SK-MEL-5 (cell line): ENCODE measurements at regions not wholly inside any gene's neighbourhood (a gene's known extent, or its start where the extent isn't known, plus 50 kb on each side); places are given as distances from the start of the nearest gene placed in this dataset.

Experiments used
- DNase-seq: peaks from one replicate; pipeline ENCODE4 v3.0.0-alpha.2; 2016; ENCODE audit warnings: low read depth, low spot score
- in situ Hi-C: cut with HindIII; loops from 2 replicates; pipeline ENCODE4 v1.10.0; 2016; ENCODE audit warnings: low sequenced_read_pairs, high pct_unique_total_duplicates, low pct_unique_long_range_greater_than_20kb

GRCh38 chr2:121917143-121917542 is 161.7 kb downstream of the TSN start:
- DNase-seq: no peak
- in situ Hi-C loops: no loop called here

DNA sequence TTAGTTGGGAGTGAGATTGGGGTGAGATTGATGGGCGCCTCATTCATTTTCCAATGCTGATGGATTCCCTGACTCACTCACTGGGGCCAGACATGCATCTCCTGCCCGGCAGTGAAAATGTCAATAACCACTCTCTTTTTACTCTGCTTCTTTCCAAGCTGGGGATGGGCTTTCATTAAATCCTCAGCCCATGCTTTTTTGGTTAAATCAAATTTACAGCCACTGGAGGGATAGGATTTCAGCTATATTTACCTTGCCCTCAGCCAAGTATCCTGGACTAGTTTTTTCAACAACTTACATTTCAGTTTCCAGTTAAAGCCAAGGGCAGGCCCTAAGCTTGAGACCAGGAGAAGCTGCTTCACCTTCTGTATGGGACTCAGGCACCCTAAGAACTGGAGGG is 162.8 kb downstream of the TSN start:
- in situ Hi-C loops: no loop called here
- DNase-seq: no peak

- no peak for DNase-seq
- in situ Hi-C loops: no loop called here
Observed at GRCh38 chr2:121919803-121920202, 164.4 kb downstream of the TSN start.

DNA sequence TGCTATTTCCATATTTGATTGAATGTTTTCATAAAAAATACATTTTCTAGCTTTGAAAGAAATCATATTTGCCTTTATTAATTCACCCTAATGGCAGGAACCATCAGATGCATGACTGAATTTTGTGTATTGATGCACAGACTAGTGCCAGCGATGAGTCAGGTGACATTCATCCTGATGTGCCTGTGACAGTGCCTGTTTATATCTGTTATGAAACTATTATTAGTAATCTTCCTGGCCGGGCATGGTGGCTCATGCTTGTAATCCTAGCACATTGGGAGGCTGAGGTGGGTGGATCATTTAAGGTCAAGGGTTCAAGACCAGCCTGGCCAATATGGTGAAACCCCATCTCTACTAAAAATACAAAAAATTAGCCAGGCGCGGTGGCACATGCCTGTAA is 170.0 kb downstream of the TSN start:
- in situ Hi-C loops: no loop called here
- no peak for DNase-seq

GRCh38 chr2:121943285-121943684 is 187.8 kb downstream of the TSN start:
- in situ Hi-C loops: no loop called here
- DNase-seq: no peak

DNA sequence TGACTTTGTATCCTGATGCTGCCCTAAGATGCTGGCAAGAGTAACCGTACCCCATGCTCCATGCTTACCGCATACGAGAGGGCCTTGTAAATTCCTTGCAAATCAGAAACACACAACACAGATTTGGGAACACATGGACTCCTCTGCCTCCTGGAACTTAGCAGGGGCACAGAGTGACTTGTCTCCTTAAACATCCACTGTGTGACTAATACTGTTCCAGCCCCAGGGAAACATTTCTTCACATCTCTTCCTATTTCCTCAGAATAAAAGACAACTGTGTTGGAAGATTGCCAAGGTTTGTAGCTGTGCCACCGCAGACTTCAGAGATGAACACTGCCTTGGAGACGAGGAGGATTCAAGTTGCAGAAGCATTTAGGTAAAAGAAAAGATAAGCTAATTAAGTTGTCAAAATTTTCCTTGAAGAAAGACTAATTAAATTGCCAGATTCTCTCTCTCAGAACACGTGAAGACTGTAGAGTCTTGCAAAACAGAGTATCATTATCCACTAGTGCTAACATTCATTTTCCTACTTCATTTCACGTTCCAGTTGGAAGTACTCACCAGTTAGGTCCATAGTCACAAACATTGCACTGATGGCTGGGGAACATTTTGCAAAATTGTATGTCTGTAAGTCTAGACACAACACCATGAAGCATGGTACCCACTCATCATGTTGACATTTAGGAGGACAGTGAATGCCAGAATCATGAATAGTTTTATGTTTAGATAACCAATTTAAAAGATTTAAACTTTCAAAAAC is 188.8 kb downstream of the TSN start:
- in situ Hi-C loops: no loop called here
- peak; percentile 68 for DNase-seq

GRCh38 chr2:121947674-121948073 is 192.2 kb downstream of the TSN start:
- DNase-seq: no peak
- in situ Hi-C loops: no loop called here

DNA sequence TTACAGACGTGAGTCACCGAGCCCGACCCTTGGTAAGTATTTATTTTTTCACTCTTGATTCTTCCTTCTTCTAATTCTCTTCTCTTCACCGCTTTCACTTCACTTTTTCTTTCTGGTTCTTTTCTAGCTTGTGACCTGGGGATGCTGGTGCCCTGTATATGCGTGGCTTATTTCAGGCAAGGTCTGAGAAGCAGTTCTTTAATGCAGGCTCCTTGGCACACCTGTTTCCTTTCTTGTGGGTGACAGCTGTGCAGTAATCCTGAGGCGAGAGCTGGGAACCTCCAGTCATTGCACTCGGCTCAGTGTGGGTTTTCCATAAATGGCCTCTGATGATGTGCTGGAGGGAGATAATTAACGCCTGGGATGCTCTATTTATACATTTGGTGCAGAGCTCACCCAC is 193.8 kb downstream of the TSN start:
- in situ Hi-C loops: no loop called here
- no peak for DNase-seq

DNA sequence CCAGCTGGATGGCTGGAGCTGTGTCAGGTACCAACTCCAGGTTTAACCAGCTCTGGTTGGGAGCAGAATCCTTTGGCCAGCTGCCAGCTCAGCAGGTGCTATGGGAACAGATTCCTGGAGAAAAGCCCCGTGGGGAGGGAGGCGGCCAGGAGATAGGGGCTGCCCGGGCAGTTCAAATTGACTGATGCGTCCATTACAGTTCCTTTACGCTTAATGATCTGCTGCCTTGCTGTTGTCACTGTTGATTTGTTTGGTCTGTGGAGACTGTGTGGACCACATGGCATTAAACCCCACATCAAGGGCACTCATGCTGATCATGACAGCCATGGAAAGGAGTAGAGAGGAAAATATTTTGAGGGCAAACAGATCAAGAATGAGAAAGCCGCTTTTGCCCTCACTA is 200.0 kb downstream of the TSN start:
- in situ Hi-C loops: no loop called here
- DNase-seq: no peak

- DNase-seq: no peak
- in situ Hi-C loops: no loop called here
Observed at GRCh38 chr2:121955872-121956271, 200.4 kb downstream of the TSN start.

- in situ Hi-C loops: no loop called here
- DNase-seq: no peak
Observed at GRCh38 chr2:121960251-121960650, 204.8 kb downstream of the TSN start.

- no peak for DNase-seq
- in situ Hi-C loops: no loop called here
Observed at GRCh38 chr2:121961761-121962160, 206.3 kb downstream of the TSN start.

GRCh38 chr2:121965661-121966060 is 210.2 kb downstream of the TSN start:
- in situ Hi-C loops: no loop called here
- no peak for DNase-seq

GRCh38 chr2:121966663-121967062 is 211.2 kb downstream of the TSN start:
- in situ Hi-C loops: no loop called here

GRCh38 chr2:121969166-121969565 is 213.7 kb downstream of the TSN start:
- no peak for DNase-seq
- in situ Hi-C loops: no loop called here

More at GRCh38 chr2:121966663-121967062, 211.2 kb downstream of the TSN start:
- DNase-seq: no peak

- in situ Hi-C loops: no loop called here
Observed at GRCh38 chr2:121969766-121970639, 214.6 kb downstream of the TSN start.

DNA sequence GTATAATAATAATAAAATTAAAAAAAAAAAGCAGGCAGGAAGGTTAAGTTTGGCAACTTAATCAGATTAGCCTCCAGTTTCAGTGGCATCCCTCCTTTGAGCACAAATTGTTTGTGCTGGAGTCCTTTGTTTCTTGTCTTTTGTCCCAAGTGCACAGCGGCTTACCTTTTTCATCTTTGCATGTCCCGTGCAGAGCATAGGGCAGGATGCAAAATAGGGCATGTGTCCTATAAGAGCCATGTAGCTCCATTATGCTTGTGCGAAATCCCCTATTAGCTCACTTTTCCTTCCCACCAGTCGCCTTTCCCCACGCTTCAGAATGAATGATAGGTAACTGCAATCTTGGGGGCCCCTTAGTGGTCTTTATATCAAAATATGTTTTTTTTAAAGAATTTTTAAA is 216.8 kb downstream of the TSN start:
- in situ Hi-C loops: no loop called here
- no peak for DNase-seq

More at GRCh38 chr2:121969766-121970639, 214.6 kb downstream of the TSN start:
- DNase-seq: no peak

DNA sequence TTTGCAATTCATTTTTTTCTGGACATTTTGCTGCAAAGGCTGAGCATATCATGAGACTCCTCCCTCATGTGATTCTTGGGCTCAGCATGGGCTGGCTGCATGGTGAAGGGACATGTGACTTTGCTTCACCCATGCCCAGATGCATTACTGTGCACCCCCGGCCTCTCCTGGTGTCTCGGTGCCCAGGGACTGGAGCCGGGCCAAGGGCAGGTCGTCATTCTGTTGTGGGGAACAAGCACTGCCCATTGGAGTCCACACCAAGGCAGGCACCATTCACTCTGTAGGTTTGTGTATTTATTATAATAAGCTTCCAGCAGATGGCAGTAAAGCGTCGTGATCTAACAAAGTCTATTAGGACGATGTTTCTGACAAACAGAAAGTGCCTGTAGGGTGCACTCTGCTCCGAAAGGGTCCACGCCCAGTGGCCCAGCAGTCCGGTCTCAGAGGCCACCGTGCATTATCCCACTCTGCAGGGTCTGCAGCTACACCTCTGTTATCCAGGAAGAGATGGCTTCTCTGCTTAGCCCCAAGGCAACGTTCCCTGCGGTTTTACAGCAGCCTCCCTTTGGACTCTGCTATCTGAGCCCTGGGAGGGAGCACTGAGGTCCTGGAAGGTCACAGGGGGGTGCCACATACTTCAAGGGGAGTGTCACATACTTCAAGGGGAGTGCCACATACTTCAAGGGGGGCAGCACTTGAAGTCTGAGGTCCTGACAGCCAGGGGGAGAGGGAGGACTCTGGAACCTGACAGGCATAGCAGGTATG is 219.6 kb downstream of the TSN start:
- DNase-seq: peak; percentile 94
- in situ Hi-C loops: no loop called here
